ENCODE measurements at regions not wholly inside any gene's neighbourhood (a gene's known extent, or its start where the extent isn't known, plus 50 kb on each side); places are given as distances from the start of the nearest gene placed in this dataset.

DNA sequence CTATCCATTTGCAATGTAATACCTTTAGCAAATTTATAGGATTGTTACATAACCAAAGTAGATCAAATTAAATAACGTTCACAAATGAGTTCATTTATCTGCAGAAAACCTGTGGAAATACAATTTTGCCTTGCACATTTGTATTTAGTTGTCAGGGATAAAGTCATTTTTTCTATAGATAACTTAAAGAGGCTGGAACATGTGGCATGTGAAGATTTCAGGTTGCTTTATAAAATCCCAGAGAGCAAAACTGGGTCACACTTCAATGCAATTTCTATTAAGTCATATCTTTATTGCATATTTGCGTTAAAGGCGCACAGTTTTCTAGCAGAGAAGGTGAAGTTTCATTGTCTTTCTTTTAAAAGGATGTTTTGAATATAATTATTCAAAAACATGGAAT, 342.4 kb downstream of the USP25 start:
- no peak for DNase-seq (ENCODE audit: low read depth)

DNA sequence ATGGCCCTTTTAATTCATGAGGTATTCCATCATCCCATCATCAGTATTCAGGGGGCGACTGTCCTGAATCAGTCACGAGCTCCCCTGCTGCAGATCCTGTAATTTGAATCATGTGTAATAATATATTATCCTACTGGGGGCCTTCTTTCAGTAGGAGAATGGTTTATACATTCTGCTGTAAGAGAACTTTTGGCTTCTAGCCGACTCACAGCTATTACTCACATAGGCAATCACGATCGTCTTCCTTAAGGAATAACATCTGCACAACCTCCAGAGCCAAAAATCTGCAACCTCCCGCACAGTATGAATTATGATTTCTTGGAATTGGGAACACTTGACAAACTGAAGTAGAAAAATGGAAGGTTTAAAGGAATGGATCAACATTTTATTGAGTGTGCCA, 343.0 kb downstream of the USP25 start:
- peak; percentile 97 for DNase-seq (ENCODE audit: low read depth)

GRCh38 chr21:16073586-16073985, 343.8 kb downstream of the USP25 start:
- DNase-seq (ENCODE audit: low read depth), result no peak

DNA sequence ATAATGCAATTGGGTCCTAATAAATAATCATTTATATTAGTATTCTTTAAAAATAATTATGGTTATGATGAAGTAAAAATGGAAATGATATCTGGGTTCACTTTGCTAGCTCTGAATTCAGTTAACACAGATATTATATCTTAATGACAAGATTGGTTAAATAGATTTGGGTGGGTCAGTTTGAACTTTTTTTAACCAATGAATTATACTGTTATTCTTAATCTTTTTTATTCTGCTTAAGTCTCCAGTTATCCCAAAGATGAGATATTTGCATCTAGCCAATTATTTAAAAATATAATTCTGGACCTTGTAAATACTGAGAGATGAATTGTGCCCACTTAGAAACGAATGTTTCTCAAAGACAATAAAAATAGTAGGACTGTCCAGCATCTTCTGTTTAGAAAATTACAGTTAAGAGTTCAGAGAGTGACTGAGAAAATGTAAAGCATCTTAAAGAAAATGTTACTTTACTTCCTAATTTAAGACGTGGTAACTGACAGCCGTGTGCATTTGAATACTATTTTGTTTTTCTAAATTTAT, 345.2 kb downstream of the USP25 start:
- no peak for DNase-seq (ENCODE audit: low read depth)

DNA sequence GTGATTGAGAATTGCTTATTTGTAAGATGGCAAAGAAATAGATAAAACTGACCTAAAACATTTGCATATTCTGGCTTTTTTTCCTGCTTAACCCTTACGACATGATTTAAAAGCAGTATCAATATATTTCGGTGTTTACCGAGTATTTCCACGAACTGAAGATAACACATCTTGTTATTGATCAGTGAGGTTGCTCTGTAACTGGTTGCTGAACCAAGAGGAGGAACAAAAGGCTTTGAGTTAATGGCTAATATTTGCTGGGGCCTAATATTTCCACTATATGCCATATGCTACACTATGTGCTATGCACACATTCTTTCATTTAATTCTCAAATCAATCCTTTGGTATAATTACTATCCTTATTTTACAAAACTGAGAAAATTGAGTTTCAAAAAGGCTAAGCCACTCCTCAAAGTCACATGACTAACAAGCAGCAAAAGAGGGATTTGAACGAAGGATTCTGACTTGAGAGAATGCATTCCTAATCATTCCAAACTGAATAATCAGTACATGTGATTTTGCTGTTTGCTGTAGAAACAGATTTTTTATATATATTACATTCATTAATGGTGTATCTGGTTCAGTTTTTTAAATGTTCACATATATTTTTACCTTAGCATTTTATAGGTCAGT, 346.0 kb downstream of the USP25 start:
- DNase-seq (ENCODE audit: low read depth), result no peak

- DNase-seq (ENCODE audit: low read depth), result no peak
Observed at GRCh38 chr21:16076465-16076864, 346.7 kb downstream of the USP25 start.

- no peak for DNase-seq (ENCODE audit: low read depth)
Observed at GRCh38 chr21:16078382-16078781, 348.6 kb downstream of the USP25 start.

GRCh38 chr21:16079830-16080229, 350.0 kb downstream of the USP25 start:
- no peak for DNase-seq (ENCODE audit: low read depth)

- DNase-seq (ENCODE audit: low read depth), result no peak
Observed at GRCh38 chr21:16081304-16081703, 351.5 kb downstream of the USP25 start.

DNA sequence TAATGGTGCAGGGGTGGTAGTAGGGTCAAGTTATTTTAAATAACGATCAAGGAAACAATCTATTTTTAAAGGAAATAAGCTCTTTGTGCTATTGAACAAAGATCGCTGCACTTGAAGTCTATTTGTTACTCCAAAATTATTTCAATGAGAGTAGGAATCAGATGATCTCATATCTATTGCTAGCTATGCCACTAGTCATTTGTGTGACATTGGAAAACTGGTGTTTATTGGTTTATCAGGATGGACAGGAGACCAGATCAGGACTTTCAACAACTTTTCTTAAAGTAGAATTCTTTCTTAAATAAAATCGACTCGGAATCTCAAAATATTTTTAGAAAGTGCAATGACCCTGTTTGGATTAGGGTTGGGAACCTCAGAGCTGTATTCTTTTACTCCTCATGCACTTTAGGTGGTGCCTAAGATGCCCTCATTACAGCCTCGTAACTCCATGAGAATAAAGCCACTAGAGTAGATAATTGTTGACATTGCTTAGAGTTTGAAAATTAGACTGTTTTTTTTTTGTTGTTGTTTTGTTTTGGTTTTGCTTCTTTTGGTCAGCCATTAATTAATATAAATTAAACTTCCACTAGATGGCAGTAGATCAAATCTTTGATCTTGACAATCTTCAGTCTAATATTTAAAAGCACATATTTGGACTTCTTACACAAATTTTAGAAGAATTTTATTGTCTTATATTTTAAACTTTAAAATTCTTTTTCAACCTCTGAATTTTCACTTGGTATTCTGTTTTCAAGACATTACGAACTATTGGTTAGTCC, 352.4 kb downstream of the USP25 start:
- no peak for DNase-seq (ENCODE audit: low read depth)

GRCh38 chr21:16084776-16085364, 355.1 kb downstream of the USP25 start:
- no peak for DNase-seq (ENCODE audit: low read depth)

DNA sequence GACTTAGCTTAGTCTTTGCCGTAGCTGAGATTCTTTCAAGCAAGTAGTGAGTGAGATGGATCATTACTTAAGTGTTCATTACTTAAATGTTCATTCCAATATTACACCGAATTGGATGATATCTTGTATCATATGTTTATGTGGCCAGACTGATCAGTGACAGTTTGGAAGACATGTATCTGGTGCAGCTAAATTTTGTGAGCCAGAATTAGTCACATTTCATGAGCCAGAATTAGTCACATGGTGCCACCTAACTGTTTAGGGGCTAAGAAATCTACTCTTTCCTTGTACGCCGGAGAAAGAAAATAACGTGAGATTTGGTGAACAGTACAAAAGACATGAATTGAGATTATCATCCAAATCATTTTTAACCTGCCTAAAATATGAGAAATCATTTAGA, 355.6 kb downstream of the USP25 start:
- no peak for DNase-seq (ENCODE audit: low read depth)

- no peak for DNase-seq (ENCODE audit: low read depth)
Observed at GRCh38 chr21:16086121-16086520, 356.3 kb downstream of the USP25 start.

DNA sequence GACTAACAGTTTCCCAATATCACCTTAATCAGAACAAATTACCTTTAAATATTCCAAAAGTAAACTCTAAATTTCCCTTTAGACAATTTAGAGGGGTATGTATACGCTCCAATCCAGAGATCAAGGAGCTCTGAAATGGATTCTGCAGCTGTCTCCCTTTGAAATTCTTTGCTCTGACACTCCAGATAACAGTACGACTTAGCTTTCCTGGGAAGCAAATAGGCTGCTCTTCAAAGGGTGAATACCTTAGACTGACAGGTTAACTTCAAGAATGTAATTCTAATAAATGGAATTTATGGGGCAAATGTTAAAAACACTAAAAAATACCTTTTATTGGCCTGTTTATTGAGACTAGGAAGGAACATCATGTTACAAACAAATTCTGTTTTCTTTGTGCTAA, 357.2 kb downstream of the USP25 start:
- DNase-seq (ENCODE audit: low read depth), result no peak

DNA sequence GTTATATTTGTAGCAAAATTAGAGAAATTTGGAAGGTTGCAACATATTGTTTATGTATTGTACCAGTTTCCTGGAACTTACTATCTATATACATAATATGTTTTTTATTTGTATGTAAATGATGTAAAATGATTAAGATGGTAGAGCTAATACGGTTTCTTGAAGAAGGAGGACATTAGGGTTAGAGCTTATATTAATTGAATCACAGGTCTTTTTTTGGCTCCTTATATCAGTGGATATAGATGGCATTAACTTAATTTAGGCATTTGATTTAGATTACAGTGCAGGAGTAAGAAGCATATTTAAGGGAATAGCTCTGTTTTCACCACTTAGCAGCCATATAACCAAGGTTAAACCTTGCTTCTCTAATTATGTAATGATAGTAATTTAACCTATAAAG, 357.7 kb downstream of the USP25 start:
- DNase-seq (ENCODE audit: low read depth), result no peak

GRCh38 chr21:16088056-16088455, 358.3 kb downstream of the USP25 start:
- no peak for DNase-seq (ENCODE audit: low read depth)

- no peak for DNase-seq (ENCODE audit: low read depth)
Observed at GRCh38 chr21:16095005-16095404, 365.2 kb downstream of the USP25 start.

DNA sequence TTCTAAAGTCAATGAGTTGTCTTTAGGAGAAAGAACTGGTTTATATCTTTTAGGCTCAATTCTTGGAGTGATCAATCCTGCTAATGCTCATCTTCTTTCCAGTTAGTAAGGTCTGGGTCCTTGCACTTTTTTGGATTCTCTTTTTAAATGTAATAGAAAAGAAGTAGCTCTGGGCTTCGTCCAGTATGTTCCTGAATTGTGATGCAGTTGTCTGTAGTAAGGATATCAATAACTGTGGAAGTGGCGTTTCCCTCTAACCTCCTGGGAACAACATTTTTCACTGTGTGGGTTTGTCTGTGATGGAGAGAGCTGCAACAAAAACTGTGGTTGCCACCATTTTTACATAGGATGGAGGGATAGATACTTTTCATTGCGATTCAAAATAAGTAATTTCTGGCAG, 367.2 kb downstream of the USP25 start:
- no peak for DNase-seq (ENCODE audit: low read depth)

DNA sequence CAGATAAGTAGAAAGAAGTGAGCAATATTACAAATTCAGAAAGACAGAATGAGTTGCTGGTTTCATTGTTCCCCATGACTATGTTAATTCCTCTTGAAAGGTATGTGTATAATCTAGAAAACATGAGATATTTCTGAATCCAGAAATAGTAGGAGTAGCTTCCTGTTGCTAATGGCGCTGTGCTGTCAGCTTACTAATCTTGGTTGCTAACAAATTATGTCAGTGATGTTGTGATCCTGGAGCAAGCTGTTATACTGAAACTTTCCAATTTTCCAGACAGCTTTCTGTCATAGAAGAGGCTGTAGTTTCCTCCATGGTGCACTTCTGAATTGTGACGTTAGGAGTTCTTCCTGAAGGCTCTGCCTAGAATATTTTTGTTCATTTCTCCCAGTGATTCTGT, 372.3 kb downstream of the USP25 start:
- no peak for DNase-seq (ENCODE audit: low read depth)

DNA sequence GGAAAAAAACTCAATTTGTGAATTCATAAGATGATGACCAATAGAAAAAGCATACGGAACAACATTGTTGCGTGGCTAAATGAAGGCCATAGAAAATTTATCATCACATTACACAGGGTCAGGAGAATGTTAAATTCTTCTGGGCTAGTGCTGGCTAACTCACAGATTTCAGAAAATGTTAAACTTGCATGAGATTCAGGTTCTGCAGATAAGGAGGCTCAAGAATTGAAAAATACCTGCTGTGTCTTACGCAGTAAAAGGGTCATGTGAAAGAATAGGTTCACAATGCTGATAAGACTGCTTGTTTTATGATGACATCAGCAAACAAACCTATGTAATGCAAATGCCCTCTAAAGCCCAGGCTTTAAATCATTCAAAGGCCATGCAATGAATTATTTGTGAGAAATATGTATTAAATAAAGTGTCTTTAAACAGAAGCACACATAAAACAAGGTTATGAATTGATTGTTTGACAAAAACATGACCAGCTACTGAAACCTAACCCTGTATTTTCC, 378.8 kb downstream of the USP25 start:
- DNase-seq (ENCODE audit: low read depth), result no peak

GRCh38 chr21:16113052-16113715, 383.4 kb downstream of the USP25 start:
- no peak for DNase-seq (ENCODE audit: low read depth)

GRCh38 chr21:16115461-16115860, 385.7 kb downstream of the USP25 start:
- no peak for DNase-seq (ENCODE audit: low read depth)

Measured in forelimb muscle (tissue), 1 donor.